GM12801 (cell line): ENCODE measurements at regions not wholly inside any gene's neighbourhood (a gene's known extent, or its start where the extent isn't known, plus 50 kb on each side); places are given as distances from the start of the nearest gene placed in this dataset.

ENCODE experiments used
- TF ChIP-seq, protein P1 (sequence below): IDR thresholded peaks from one replicate; pipeline ENCODE4 v1.5.1; 2011; ENCODE audit warnings: control low read depth; ENCODE audit not compliant: insufficient read length; ENCODE audit errors: extremely low read depth

DNA sequence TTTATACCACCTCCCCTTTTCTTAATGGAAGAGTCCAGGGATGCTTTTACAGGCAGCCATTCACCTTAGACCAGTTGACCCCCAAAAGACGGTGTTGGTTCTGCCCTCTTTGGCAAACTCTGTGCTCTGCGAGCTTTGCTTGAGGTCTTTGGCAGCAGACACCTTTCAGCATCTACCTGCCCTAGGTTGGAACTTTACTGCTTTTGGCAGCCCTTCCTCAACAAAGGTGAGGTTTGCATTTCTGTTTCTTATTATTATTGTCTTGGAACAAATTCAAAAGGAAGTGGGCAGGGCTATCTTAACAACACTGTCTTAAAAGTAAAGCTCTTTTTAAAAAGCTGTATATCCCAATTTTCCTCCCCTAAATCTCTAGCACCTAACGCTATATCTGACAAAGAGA, 136.4 kb upstream of the SLC14A2 start:
- TF ChIP-seq, protein P1, sequence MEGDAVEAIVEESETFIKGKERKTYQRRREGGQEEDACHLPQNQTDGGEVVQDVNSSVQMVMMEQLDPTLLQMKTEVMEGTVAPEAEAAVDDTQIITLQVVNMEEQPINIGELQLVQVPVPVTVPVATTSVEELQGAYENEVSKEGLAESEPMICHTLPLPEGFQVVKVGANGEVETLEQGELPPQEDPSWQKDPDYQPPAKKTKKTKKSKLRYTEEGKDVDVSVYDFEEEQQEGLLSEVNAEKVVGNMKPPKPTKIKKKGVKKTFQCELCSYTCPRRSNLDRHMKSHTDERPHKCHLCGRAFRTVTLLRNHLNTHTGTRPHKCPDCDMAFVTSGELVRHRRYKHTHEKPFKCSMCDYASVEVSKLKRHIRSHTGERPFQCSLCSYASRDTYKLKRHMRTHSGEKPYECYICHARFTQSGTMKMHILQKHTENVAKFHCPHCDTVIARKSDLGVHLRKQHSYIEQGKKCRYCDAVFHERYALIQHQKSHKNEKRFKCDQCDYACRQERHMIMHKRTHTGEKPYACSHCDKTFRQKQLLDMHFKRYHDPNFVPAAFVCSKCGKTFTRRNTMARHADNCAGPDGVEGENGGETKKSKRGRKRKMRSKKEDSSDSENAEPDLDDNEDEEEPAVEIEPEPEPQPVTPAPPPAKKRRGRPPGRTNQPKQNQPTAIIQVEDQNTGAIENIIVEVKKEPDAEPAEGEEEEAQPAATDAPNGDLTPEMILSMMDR, result no peak

DNA sequence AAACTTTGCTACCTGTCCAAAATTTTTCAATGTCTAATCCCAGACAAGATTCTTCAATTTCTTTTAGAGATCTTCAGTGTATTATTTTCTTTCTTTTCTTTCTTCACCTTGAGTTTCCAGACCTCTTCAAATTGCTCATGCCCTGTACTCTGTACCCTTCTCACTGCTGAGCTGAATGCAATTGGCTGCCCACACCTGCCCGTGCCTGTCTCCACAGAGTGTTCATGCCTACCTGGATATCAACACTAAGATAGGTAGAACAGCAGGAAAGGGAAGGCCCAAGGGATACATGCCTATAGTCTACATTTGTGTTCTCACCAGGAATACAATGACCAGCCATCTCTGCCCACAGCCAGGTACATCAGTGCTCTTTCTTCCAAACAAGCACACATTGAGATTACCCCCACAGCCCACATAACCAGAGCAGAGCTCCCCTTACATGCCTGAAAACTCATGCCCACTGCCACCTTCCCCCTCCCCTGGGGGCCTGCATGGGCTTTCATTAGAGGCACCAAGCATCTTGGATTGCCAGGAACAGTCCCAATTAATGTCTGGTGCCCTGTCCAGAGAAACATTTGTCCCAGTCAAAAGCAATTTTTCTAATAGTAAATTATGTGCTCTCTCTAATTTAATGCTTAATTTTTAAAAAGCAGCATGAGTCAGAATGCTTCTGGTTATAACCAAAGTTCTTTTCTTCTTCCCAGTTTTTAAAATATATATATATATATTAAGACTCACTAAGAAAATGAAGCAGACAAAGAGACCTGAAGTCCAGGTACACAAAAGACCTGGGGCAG, 134.9 kb upstream of the SLC14A2 start:
- TF ChIP-seq, protein P1, result no peak

DNA sequence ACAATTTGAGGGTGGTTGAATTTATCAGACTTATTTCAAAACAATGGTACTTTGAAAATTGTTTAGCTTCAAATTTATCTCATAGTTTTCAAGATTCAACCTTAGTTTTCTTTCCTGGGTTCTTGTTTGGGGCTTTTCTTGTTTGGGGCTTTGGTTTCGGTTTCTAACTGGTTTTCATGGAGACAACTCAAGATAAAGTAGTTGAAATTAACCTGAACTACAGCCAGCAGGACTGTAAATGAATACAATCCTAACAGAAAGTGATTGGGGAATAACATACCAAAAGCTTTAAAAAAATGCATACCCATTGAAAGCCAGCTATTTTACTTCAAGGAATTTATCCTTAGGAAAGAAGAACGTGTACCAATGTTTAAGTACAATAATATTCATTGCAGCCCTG, 133.5 kb upstream of the SLC14A2 start:
- TF ChIP-seq, protein P1, result no peak

DNA sequence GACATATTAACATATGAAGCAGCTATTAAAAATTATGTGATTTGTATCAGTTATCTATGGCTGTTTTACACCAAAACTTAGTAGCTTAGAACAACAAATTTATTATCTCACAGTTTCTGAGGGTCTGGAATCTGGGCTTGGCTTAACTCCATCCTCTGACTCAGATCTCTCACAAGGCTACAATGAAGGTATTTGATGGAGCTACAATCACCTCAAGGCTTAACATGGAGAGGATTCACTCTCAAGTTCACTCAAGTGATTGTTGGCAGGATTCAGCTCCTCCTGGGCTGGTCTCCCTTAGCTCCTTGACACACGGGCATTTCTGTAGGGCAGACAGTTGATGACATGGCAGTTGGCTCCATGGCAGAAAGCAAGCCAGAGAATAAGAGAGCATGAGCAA, 133.0 kb upstream of the SLC14A2 start:
- TF ChIP-seq, protein P1, result no peak

DNA sequence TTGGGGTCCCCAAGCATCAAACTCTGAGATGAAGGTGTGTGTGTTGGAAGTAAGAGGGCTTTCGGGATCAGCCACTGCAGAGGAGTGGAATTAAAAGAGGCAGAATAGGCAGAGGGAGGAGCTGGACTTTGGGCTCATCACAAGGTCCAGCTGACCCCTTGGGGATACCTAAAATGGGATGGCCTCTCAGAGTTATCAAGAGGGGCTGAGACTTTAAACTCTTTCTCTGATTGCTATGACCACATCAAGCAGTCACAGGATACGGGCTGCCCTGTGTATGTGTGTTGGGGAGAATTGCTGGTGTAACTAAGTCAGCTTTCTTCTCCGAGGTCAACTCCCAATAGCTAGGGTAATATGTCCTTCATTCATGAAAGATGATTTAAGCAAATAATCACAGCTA, 127.7 kb upstream of the SLC14A2 start:
- TF ChIP-seq, protein P1, result no peak

DNA sequence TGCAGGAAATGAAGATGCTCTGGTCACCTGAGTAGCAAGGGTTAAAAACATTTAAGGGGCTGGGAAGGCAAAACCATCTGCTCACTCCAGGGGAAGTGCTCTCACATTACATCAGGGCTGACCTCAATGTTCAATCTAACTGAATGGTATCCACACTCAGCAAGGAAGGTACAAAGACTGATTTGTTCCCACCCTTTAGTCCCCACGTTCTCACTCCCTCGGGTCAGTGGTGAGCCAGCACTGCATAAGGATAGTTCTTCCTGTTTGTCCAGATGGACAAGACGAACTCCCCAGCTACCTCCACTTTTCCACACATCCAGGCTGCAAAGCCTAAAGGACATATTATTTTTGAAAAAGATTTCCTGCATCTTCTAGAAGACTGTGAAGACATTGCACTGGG, 126.6 kb upstream of the SLC14A2 start:
- TF ChIP-seq, protein P1, result no peak

DNA sequence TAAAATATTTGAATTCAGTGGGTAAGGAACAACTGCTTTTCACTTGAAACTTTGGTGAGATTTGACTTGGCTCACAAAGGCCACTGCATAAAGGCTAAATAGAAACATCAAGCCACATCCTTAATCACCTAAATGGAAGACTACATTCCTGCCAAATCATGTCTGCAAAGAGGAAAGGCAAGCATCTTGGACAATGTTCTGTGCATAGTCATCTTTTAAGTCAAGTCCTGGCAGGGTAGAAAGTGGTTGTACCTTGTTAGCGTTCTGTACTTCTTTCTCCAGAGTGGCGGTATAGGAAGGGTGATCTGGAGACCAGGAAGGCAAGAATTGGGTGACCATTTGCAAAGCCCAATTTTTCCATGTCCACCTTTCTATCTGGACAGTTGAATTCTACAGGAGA, 121.4 kb upstream of the SLC14A2 start:
- TF ChIP-seq, protein P1, result no peak
